ENCODE measurements at regions not wholly inside any gene's neighbourhood (a gene's known extent, or its start where the extent isn't known, plus 50 kb on each side); places are given as distances from the start of the nearest gene placed in this dataset.

DNA sequence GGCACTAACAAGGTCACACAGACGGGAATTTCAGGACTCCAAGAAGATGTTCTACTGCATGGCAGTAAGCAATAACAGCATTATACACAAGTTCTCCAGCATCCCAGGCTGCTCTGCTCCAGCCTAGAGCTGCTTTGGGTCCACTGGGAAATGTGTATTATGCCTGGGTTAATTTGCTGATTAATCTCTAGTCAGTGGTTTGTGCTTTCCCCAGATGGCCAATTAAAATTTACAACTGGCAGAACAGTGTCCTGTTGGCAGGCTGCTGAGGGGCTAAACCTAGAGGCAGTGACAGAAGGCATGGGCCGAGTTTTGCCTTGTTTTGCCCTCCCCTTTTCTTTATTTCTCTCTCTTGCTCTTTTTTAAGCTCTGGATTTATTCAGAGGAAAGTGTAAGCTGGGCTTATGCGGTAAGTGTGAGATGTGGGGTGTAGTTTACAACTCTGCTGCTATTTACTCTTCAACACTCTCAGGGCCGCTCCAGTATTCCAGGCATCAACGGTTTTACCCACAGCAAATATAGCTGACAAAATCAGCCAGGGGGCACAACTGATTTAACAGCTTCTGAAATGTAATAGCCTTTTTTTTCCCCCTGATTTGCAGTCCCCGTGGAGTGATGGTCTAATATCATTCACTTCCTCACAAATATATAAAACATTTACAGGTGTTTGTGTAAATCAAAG is 348.0 kb downstream of the GPD2 start:
- TF ChIP-seq CTCF (IDR thresholded peaks at IDR 0.05; ENCODE audit: control extremely low read depth, extremely low read depth) = no peak
- Histone ChIP-seq H3K4me3 (no peak overlapping the region), H3K36me3 (ENCODE audit: control insufficient read depth in 4 of 4, insufficient read depth in 4 of 4, low read length in 4 of 4) (no peaks in the 10 kb centered on the region), H3K27ac (ENCODE audit: low read depth in 1 of 2, low read length in 1 of 2) (no peak overlapping the region), H3K9ac (ENCODE audit: insufficient read depth in 1 of 2, low read length in 2 of 2) (no peak overlapping the region), H3K4me1 (ENCODE audit: control insufficient read depth in 5 of 5, insufficient read depth in 5 of 5, low read length in 5 of 5) (no peaks in the 10 kb centered on the region), H3K27me3 (ENCODE audit: control insufficient read depth in 3 of 3, insufficient read depth in 3 of 3, low read length in 2 of 3) (no peaks in the 10 kb centered on the region), H3K9me3 (ENCODE audit: control insufficient read depth in 4 of 4, insufficient read depth in 3 of 4, low read length in 3 of 4) (no peaks in the 10 kb centered on the region)
- ATAC-seq (ENCODE audit: insufficient read depth, low FRiP score) (no peak), DNase-seq (no peak)
- 60 to 65% methylated on average over 6 of the region's 6 CpGs for WGBS, 2 donors

DNA sequence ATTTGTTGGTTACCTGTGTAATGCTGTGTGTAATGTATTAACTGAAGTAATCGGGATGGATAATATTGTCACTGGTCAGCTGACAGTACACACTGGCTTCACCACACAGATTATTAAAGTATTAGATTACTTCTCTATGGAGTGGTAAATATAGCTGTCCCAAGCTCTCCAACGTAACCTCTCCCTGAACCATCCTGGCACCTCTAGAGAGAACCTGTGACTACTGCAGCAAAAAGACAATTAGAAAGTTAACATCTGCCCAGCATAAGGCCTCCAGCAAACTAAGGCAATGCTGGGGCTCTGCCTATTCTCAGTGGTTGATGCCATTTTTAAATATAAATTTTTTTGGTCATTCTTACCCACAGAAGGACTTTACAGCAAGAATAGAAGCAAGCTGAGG is 351.3 kb downstream of the GPD2 start:
- H3K27me3 ChIP-seq (ENCODE audit: control insufficient read depth in 3 of 3, insufficient read depth in 3 of 3, low read length in 2 of 3) = no peaks in the 10 kb centered on the region
- H3K36me3 ChIP-seq (ENCODE audit: control insufficient read depth in 4 of 4, insufficient read depth in 4 of 4, low read length in 4 of 4) = no peaks in the 10 kb centered on the region
- DNase-seq (no peak), ATAC-seq (ENCODE audit: insufficient read depth, low FRiP score) (no peak)
- no peak overlapping the region for H3K4me3 ChIP-seq
- no peak for TF ChIP-seq CTCF (IDR thresholded peaks at IDR 0.05; ENCODE audit: control extremely low read depth, extremely low read depth)
- H3K4me1 ChIP-seq (ENCODE audit: control insufficient read depth in 5 of 5, insufficient read depth in 5 of 5, low read length in 5 of 5) = no peaks in the 10 kb centered on the region
- H3K9me3 ChIP-seq (ENCODE audit: control insufficient read depth in 4 of 4, insufficient read depth in 3 of 4, low read length in 3 of 4) = no peaks in the 10 kb centered on the region
- 86 to 96% methylated on average over 2 of the region's 2 CpGs for WGBS, 2 donors
- no peak overlapping the region for H3K9ac ChIP-seq (ENCODE audit: insufficient read depth in 1 of 2, low read length in 2 of 2)
- H3K27ac ChIP-seq (ENCODE audit: low read depth in 1 of 2, low read length in 1 of 2) = no peak overlapping the region

DNA sequence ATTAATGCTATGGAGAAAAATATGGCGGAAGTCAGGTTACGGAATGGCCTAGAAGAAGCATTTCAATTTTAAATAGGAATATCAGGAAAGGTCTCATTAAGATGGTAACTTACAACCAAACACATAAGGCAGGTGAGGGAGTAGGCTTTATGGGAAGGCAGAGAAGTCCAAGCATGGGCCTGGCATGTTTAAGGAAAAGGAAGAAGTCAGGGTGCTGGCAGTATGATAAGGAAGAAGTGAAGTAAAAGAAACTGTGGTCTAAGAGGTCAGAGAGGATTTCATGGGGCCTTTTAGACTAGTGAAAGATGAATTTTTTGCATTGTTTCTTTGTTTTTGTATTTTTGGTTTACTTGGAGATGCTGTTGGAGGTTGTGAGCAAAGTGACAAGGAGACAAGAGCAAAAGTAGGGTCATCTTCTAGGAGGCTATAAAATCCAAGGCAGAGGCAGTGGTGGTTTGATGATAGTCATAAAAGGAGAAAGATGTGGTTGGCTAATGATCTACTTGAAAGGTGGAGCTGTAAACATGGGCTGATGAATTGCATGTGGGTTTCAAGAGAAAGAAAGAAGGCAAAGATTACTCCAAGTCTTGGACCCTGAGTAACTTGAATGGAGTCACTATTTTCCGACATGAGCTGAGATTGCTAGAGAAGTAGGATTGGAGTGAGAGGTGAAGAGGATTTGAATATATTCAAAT is 354.3 kb downstream of the GPD2 start:
- Histone ChIP-seq H3K27ac (ENCODE audit: low read depth in 1 of 2, low read length in 1 of 2) (no peak overlapping the region), H3K4me1 (ENCODE audit: control insufficient read depth in 5 of 5, insufficient read depth in 5 of 5, low read length in 5 of 5) (no peaks in the 10 kb centered on the region), H3K9me3 (ENCODE audit: control insufficient read depth in 4 of 4, insufficient read depth in 3 of 4, low read length in 3 of 4) (no peaks in the 10 kb centered on the region), H3K36me3 (ENCODE audit: control insufficient read depth in 4 of 4, insufficient read depth in 4 of 4, low read length in 4 of 4) (no peaks in the 10 kb centered on the region), H3K27me3 (ENCODE audit: control insufficient read depth in 3 of 3, insufficient read depth in 3 of 3, low read length in 2 of 3) (no peaks in the 10 kb centered on the region), H3K4me3 (no peak overlapping the region), H3K9ac (ENCODE audit: insufficient read depth in 1 of 2, low read length in 2 of 2) (no peak overlapping the region)
- ATAC-seq (ENCODE audit: insufficient read depth, low FRiP score) = no peak
- 94 to 95% methylated on average over 3 of the region's 3 CpGs for WGBS, 2 donors
- no peak for TF ChIP-seq CTCF (IDR thresholded peaks at IDR 0.05; ENCODE audit: control extremely low read depth, extremely low read depth)
- DNase-seq = no peak

Data from lung (tissue), 11 donors.